ENCODE measurements at regions not wholly inside any gene's neighbourhood (a gene's known extent, or its start where the extent isn't known, plus 50 kb on each side); places are given as distances from the start of the nearest gene placed in this dataset.

DNA sequence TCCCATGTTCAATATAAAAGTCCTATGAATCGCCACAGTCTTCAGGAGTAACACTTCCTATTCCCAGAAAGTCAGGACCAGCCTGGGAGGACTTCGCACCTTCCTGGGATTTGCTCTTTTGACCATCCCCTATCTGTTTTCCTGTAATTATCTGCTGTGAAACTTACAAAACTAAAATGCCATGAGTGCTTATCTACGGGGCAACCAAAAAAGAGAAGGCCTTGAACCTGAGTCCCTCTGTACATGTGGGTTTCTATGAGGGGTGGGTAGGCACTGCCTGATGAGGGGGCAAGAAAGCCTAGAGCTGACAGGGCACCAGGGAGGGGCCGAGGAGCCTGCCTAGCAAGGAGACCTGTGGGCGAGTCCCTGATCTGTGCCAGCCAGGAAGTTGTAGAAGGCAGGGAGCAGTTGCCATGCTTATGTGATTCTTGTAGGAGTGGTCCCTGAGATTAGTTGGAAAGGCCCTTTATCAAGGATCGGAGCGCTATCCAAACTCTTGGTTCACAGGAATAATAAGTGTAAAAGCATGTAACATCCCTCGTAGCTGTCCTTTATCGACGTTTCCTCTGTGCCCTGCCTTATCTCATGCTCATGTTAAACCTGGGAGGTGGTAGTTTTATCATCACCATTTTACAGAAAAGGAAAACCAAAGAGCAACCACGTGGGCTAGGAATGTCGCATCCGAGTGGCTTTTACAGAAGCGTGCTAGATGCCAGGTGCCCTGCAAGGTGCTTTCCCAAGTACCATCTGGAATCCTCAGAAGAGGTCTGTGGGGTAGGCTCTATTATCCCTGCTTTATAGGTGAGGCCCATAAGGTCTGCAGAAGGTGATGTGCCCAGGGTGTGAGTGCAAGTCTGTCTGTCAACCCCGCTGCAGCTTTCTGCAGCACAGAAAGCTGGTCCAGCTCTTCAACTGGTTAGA is 111.8 kb downstream of the B3GNT2 start:
- Histone ChIP-seq H3K18ac (ENCODE audit: low read depth, low read length) (no peak overlapping the region), H3K27ac (ENCODE audit: insufficient read depth, low read length) (no peak overlapping the region), H4K20me1 (ENCODE audit: insufficient read depth, low read length) (no peaks in the 10 kb centered on the region), H3K36me3 (ENCODE audit: control insufficient read depth, insufficient read depth, low read length) (no peaks in the 10 kb centered on the region), H3K23ac (ENCODE audit: low read depth, low read length) (no peak overlapping the region), H3K14ac (replicated peaks; ENCODE audit: low read depth, low read length) (no peak overlapping the region), H2AFZ (replicated peaks; ENCODE audit: low read length, poor library complexity) (no peak overlapping the region), H3K4ac (ENCODE audit: low read depth, low read length) (no peak overlapping the region), H4K8ac (ENCODE audit: low read depth in 2 of 2, low read length in 2 of 2) (no peak overlapping the region), H3K4me3 (ENCODE audit: insufficient read depth, low read depth, low read length) (no peak overlapping the region), H2AK5ac (ENCODE audit: low read depth, low read length) (no peak overlapping the region), H2BK5ac (ENCODE audit: low read depth, low read length, poor library complexity, severe bottlenecking) (no peak overlapping the region), H3K9me3 (ENCODE audit: control insufficient read depth, insufficient read depth, low read length) (no peaks in the 10 kb centered on the region), H3K9ac (ENCODE audit: low read depth, low read length) (no peak overlapping the region), H3K9me1 (ENCODE audit: insufficient read depth, low read length) (no peaks in the 10 kb centered on the region), H2AK9ac (replicated peaks; ENCODE audit: low read depth, low read length, poor library complexity) (no peak overlapping the region), H2BK120ac (ENCODE audit: low read depth, low read length) (no peak overlapping the region), H3K4me1 (ENCODE audit: control insufficient read depth, insufficient read depth, low read length) (peaks cover 3% of the 10 kb centered on the region), H2BK20ac (ENCODE audit: low read depth, low read length) (no peak overlapping the region), H3K27me3 (ENCODE audit: control insufficient read depth, insufficient read depth, low read length) (peaks cover 1% of the 10 kb centered on the region; the same call in 1 of the 2 replicates), H4K91ac (ENCODE audit: insufficient read depth, low read depth, low read length) (no peak overlapping the region), H3K79me1 (ENCODE audit: low read depth in 1 of 2, low read length in 2 of 2) (no peaks in the 10 kb centered on the region), H3K4me2 (ENCODE audit: low read depth, low read length) (no peak overlapping the region), H2BK15ac (ENCODE audit: low read depth, low read length) (no peak overlapping the region), H3K56ac (ENCODE audit: extremely low read depth, insufficient read depth, low read length) (no peak overlapping the region), H4K5ac (ENCODE audit: low read depth, low read length) (no peak overlapping the region)
- ChIA-PET POLR2A (ENCODE audit: unreplicated experiment) (no interaction called here), CTCF (no interaction called here)
- WGBS, 2 experiments (ENCODE audit: extremely low coverage in 2 of 2, insufficient read length in 1 of 2) = 100% methylated on average over 2 of the region's 15 CpGs; no CpG with 5 or more reads in 1 of the 2 experiments
- dilution Hi-C loops (cut with HindIII; ENCODE audit: low sequenced_read_pairs, unreplicated experiment) (no loop called here), in situ Hi-C loops (cut with MboI; ENCODE audit: low sequenced_read_pairs) (no loop called here), intact Hi-C loops (cut with micrococcal nuclease) (no loop called here)
- ATAC-seq (ENCODE audit: low read depth) = no peak
- no peak for DNase-seq
- BruUV-seq (replicated peaks) = no TSS peak
- TF ChIP-seq, protein P1, sequence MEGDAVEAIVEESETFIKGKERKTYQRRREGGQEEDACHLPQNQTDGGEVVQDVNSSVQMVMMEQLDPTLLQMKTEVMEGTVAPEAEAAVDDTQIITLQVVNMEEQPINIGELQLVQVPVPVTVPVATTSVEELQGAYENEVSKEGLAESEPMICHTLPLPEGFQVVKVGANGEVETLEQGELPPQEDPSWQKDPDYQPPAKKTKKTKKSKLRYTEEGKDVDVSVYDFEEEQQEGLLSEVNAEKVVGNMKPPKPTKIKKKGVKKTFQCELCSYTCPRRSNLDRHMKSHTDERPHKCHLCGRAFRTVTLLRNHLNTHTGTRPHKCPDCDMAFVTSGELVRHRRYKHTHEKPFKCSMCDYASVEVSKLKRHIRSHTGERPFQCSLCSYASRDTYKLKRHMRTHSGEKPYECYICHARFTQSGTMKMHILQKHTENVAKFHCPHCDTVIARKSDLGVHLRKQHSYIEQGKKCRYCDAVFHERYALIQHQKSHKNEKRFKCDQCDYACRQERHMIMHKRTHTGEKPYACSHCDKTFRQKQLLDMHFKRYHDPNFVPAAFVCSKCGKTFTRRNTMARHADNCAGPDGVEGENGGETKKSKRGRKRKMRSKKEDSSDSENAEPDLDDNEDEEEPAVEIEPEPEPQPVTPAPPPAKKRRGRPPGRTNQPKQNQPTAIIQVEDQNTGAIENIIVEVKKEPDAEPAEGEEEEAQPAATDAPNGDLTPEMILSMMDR (conservative IDR thresholded peaks at IDR 0.05; ENCODE audit: low read depth, low read length) = no peak
- TF ChIP-seq MAZ (IDR thresholded peaks at IDR 0.05; ENCODE audit: borderline replicate concordance, low read depth, low read length) (no peak), CEBPB (IDR thresholded peaks at IDR 0.05; ENCODE audit: low read depth, low read length) (no peak), MAFK (IDR thresholded peaks at IDR 0.05; ENCODE audit: low read depth, low read length) (no peak), POLR2A (IDR thresholded peaks at IDR 0.05; ENCODE audit: low read depth, low read length) (no peak), USF2 (IDR thresholded peaks at IDR 0.05; ENCODE audit: low read depth, low read length) (no peak), RFX5 (IDR thresholded peaks at IDR 0.05; ENCODE audit: low read depth, low read length) (no peak), MXI1 (IDR thresholded peaks at IDR 0.05; ENCODE audit: borderline replicate concordance, low read depth, low read length) (no peak), NFE2L2 (IDR thresholded peaks at IDR 0.05; ENCODE audit: low read depth, low read length) (no peak), FOS (IDR thresholded peaks at IDR 0.05; ENCODE audit: low read depth, low read length) (no peak), BHLHE40 (IDR thresholded peaks at IDR 0.05; ENCODE audit: low read depth, low read length) (no peak), CHD1 (IDR thresholded peaks at IDR 0.05; ENCODE audit: low read depth, low read length) (no peak), RCOR1 (IDR thresholded peaks at IDR 0.05; ENCODE audit: insufficient replicate concordance, low read length) (no peak), RAD21 (IDR thresholded peaks at IDR 0.05; ENCODE audit: low read length) (no peak)
- TF ChIP-seq, protein P2, sequence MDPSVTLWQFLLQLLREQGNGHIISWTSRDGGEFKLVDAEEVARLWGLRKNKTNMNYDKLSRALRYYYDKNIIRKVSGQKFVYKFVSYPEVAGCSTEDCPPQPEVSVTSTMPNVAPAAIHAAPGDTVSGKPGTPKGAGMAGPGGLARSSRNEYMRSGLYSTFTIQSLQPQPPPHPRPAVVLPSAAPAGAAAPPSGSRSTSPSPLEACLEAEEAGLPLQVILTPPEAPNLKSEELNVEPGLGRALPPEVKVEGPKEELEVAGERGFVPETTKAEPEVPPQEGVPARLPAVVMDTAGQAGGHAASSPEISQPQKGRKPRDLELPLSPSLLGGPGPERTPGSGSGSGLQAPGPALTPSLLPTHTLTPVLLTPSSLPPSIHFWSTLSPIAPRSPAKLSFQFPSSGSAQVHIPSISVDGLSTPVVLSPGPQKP (IDR thresholded peaks at IDR 0.05; ENCODE audit: borderline replicate concordance, low read depth, low read length) = no peak

All from IMR-90 (cell line).